ENCODE measurements at regions not wholly inside any gene's neighbourhood (a gene's known extent, or its start where the extent isn't known, plus 50 kb on each side); places are given as distances from the start of the nearest gene placed in this dataset.

- H3K36me3 Mint-ChIP-seq = no peaks in the 10 kb centered on the region
- ATAC-seq (peak; percentile 94), DNase-seq (ENCODE audit: low spot score) (peak; percentile 81)
- TF ChIP-seq JUN (CRISPR knock-in tag; IDR thresholded peaks at IDR 0.05) (no peak), MXD4 (CRISPR knock-in tag; IDR thresholded peaks at IDR 0.05; ENCODE audit: borderline replicate concordance) (no peak), IRF1 (CRISPR knock-in tag; IDR thresholded peaks at IDR 0.05) (no peak), ETV6 (CRISPR knock-in tag; IDR thresholded peaks at IDR 0.05) (no peak), ERG (CRISPR knock-in tag; IDR thresholded peaks at IDR 0.05) (no peak), NR3C1 (CRISPR knock-in tag; conservative IDR thresholded peaks at IDR 0.05; ENCODE audit: low read depth) (no peak), ZNF232 (CRISPR knock-in tag; IDR thresholded peaks at IDR 0.05) (no peak), FOXJ3 (CRISPR knock-in tag; IDR thresholded peaks at IDR 0.05; ENCODE audit: borderline replicate concordance) (no peak), OVOL2 (CRISPR knock-in tag; IDR thresholded peaks at IDR 0.05; ENCODE audit: borderline replicate concordance) (no peak), AFF4 (CRISPR knock-in tag; IDR thresholded peaks at IDR 0.05; ENCODE audit: borderline replicate concordance) (no peak), ZNF317 (CRISPR knock-in tag; IDR thresholded peaks at IDR 0.05; ENCODE audit: borderline replicate concordance, low read depth) (no peak)
- ChIA-PET CTCF (interaction anchor here (1.2 to 1.9 kb wide), 3 partner anchors 22 to 57 kb away, joined by 4 to 5 read pairs (median 4); no protein-coding TSS in a partner anchor), POLR2A (no interaction called here)
- H3K9me3 Mint-ChIP-seq = no peaks in the 10 kb centered on the region
- H3K4me1 Mint-ChIP-seq = peaks cover 15% of the 10 kb centered on the region
- H3K27ac Mint-ChIP-seq = no peak overlapping the region
- peak overlapping the region; percentile 59 for H3K4me3 Mint-ChIP-seq
- H3K27me3 Mint-ChIP-seq (ENCODE audit: low read depth) = peaks cover 8% of the 10 kb centered on the region
Measured at GRCh38 chr5:175059687-175060211, 335.4 kb downstream of the MSX2 start.

GRCh38 chr5:175056831-175057230, 332.4 kb downstream of the MSX2 start:
- Mint-ChIP-seq H3K4me3 (no peak overlapping the region), H3K9me3 (no peaks in the 10 kb centered on the region), H3K27ac (no peak overlapping the region), H3K36me3 (no peaks in the 10 kb centered on the region), H3K27me3 (ENCODE audit: low read depth) (peaks cover 8% of the 10 kb centered on the region), H3K4me1 (peaks cover 15% of the 10 kb centered on the region)
- CTCF ChIA-PET = no interaction called here
- POLR2A ChIA-PET = no interaction called here
- ATAC-seq (no peak), DNase-seq (ENCODE audit: low spot score) (no peak)
- TF ChIP-seq SOX15 (CRISPR knock-in tag; IDR thresholded peaks at IDR 0.05) = no peak
- no peak for TF ChIP-seq PRDM15 (CRISPR knock-in tag; IDR thresholded peaks at IDR 0.05)
- no peak for TF ChIP-seq HMGXB4 (CRISPR knock-in tag; IDR thresholded peaks at IDR 0.05)
- TF ChIP-seq CDX4 (CRISPR knock-in tag; IDR thresholded peaks at IDR 0.05; ENCODE audit: borderline replicate concordance) = no peak
- no peak for TF ChIP-seq RORB (CRISPR knock-in tag; IDR thresholded peaks at IDR 0.05)
- TF ChIP-seq ATF2 (CRISPR knock-in tag; IDR thresholded peaks at IDR 0.05; ENCODE audit: borderline replicate concordance, low read depth) = no peak
- no peak for TF ChIP-seq ZNF396 (CRISPR knock-in tag; IDR thresholded peaks at IDR 0.05; ENCODE audit: borderline replicate concordance)
- TF ChIP-seq ZNF425 (CRISPR knock-in tag; conservative IDR thresholded peaks at IDR 0.05) = no peak

Measured in WTC11 (cell line).